ENCODE measurements at regions not wholly inside any gene's neighbourhood (a gene's known extent, or its start where the extent isn't known, plus 50 kb on each side); places are given as distances from the start of the nearest gene placed in this dataset.

GRCh38 chr11:15347969-15348734 is 233.4 kb downstream of the INSC start:
- Histone ChIP-seq H3K18ac (ENCODE audit: insufficient read length, low read depth, low read length) (no peak overlapping the region), H4K20me1 (ENCODE audit: control insufficient read depth, insufficient read depth, insufficient read length) (no peaks in the 10 kb centered on the region), H3K14ac (ENCODE audit: insufficient read depth, low read length) (no peak overlapping the region), H4K8ac (replicated peaks; ENCODE audit: insufficient read length, low read depth, low read length) (no peak overlapping the region), H2BK12ac (ENCODE audit: insufficient read length, low read depth, low read length) (no peak overlapping the region), H3K4ac (ENCODE audit: low read depth, low read length) (no peak overlapping the region), H3K79me1 (ENCODE audit: insufficient read depth, low read depth, low read length, poor library complexity, severe bottlenecking) (no peaks in the 10 kb centered on the region), H3K27me3 (ENCODE audit: insufficient read depth, low read length) (no peaks in the 10 kb centered on the region), H3K4me1 (ENCODE audit: insufficient read depth, low read length) (no peaks in the 10 kb centered on the region), H2BK5ac (ENCODE audit: insufficient read length, low read length) (no peak overlapping the region), H3K4me2 (ENCODE audit: insufficient read depth, insufficient read length, low read length) (no peak overlapping the region), H3K9ac (ENCODE audit: extremely low read depth, insufficient read length, low read length) (no peak overlapping the region), H3K56ac (ENCODE audit: insufficient read length, low read depth, low read length) (no peak overlapping the region), H4K91ac (ENCODE audit: insufficient read length, low read depth, low read length) (no peak overlapping the region), H3K23ac (ENCODE audit: insufficient read length, low read depth, low read length) (no peak overlapping the region), H4K5ac (ENCODE audit: insufficient read length, low read depth, low read length) (no peak overlapping the region), H2BK120ac (ENCODE audit: low read depth, low read length, poor library complexity, severe bottlenecking) (no peak overlapping the region), H2BK15ac (ENCODE audit: low read depth, low read length) (no peak overlapping the region), H3T11ph (ENCODE audit: low read length) (no peak overlapping the region), H3K79me2 (ENCODE audit: insufficient read depth, low read length) (no peaks in the 10 kb centered on the region), H2AK5ac (ENCODE audit: insufficient read length, low read length) (no peak overlapping the region), H3K9me3 (ENCODE audit: control insufficient read depth, low read depth, low read length) (no peaks in the 10 kb centered on the region), H3K23me2 (ENCODE audit: insufficient read length, low read depth, low read length, poor library complexity, severe bottlenecking) (no peaks in the 10 kb centered on the region), H3K27ac (ENCODE audit: insufficient read length, low read depth, low read length) (no peak overlapping the region), H2AFZ (ENCODE audit: low read length) (no peak overlapping the region), H2BK20ac (ENCODE audit: low read depth, low read length, poor library complexity, severe bottlenecking) (no peak overlapping the region)
- DNase-seq = no peak
- H3K27ac Mint-ChIP-seq = no peak overlapping the region
- H3K27me3 Mint-ChIP-seq (ENCODE audit: low read depth) = no peaks in the 10 kb centered on the region; the same call in none of the 2 replicates
- no CpG with 5 or more reads among the region's 2 CpGs for WGBS (ENCODE audit: extremely low coverage, insufficient read length, low lambda C conversion rate)
- no peak overlapping the region for H3K4me3 Mint-ChIP-seq
- no peaks in the 10 kb centered on the region for H3K9me3 Mint-ChIP-seq
- H3K36me3 Mint-ChIP-seq (ENCODE audit: insufficient read depth in 1 of 3, low read depth in 3 of 3) = no peaks in the 10 kb centered on the region
- TF ChIP-seq, protein P1, sequence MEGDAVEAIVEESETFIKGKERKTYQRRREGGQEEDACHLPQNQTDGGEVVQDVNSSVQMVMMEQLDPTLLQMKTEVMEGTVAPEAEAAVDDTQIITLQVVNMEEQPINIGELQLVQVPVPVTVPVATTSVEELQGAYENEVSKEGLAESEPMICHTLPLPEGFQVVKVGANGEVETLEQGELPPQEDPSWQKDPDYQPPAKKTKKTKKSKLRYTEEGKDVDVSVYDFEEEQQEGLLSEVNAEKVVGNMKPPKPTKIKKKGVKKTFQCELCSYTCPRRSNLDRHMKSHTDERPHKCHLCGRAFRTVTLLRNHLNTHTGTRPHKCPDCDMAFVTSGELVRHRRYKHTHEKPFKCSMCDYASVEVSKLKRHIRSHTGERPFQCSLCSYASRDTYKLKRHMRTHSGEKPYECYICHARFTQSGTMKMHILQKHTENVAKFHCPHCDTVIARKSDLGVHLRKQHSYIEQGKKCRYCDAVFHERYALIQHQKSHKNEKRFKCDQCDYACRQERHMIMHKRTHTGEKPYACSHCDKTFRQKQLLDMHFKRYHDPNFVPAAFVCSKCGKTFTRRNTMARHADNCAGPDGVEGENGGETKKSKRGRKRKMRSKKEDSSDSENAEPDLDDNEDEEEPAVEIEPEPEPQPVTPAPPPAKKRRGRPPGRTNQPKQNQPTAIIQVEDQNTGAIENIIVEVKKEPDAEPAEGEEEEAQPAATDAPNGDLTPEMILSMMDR (conservative IDR thresholded peaks at IDR 0.05) = no peak
- H3K4me1 Mint-ChIP-seq = no peaks in the 10 kb centered on the region

Data from H9 (cell line).